ENCODE measurements at regions not wholly inside any gene's neighbourhood (a gene's known extent, or its start where the extent isn't known, plus 50 kb on each side); places are given as distances from the start of the nearest gene placed in this dataset.

- no peak for DNase-seq
These were observed 512.9 kb upstream of the AGTR1 start for GRCh38 chr3:148184798-148185197.

- DNase-seq: no peak
These were observed 510.8 kb upstream of the AGTR1 start for GRCh38 chr3:148186881-148187280.

GRCh38 chr3:148187296-148187695, 510.4 kb upstream of the AGTR1 start:
- no peak for DNase-seq

- no peak for DNase-seq
These were observed 507.2 kb upstream of the AGTR1 start for GRCh38 chr3:148190441-148190990.

- no peak for DNase-seq
These were observed 505.7 kb upstream of the AGTR1 start for GRCh38 chr3:148191966-148192365.

- no peak for DNase-seq
These were observed 500.6 kb upstream of the AGTR1 start for GRCh38 chr3:148197061-148197460.

GRCh38 chr3:148202386-148202785, 495.3 kb upstream of the AGTR1 start:
- DNase-seq: no peak

GRCh38 chr3:148203297-148204010, 494.2 kb upstream of the AGTR1 start:
- no peak for DNase-seq

- DNase-seq: no peak
These were observed 493.6 kb upstream of the AGTR1 start for GRCh38 chr3:148204131-148204530.

- DNase-seq: no peak
These were observed 491.7 kb upstream of the AGTR1 start for GRCh38 chr3:148205977-148206376.

GRCh38 chr3:148206446-148206845, 491.3 kb upstream of the AGTR1 start:
- DNase-seq: no peak

GRCh38 chr3:148208975-148209374, 488.7 kb upstream of the AGTR1 start:
- no peak for DNase-seq

GRCh38 chr3:148211725-148212124, 486.0 kb upstream of the AGTR1 start:
- no peak for DNase-seq

- no peak for DNase-seq
These were observed 483.0 kb upstream of the AGTR1 start for GRCh38 chr3:148214705-148215104.

- DNase-seq: no peak
These were observed 480.4 kb upstream of the AGTR1 start for GRCh38 chr3:148217317-148217716.

GRCh38 chr3:148218222-148218621, 479.5 kb upstream of the AGTR1 start:
- DNase-seq: no peak

- DNase-seq: no peak
These were observed 477.7 kb upstream of the AGTR1 start for GRCh38 chr3:148219999-148220398.

GRCh38 chr3:148221303-148221702, 476.4 kb upstream of the AGTR1 start:
- DNase-seq: no peak

- no peak for DNase-seq
These were observed 474.4 kb upstream of the AGTR1 start for GRCh38 chr3:148223266-148223665.

GRCh38 chr3:148226246-148226645, 471.5 kb upstream of the AGTR1 start:
- DNase-seq: no peak

- no peak for DNase-seq
These were observed 470.2 kb upstream of the AGTR1 start for GRCh38 chr3:148227534-148227933.

GRCh38 chr3:148229107-148229506, 468.6 kb upstream of the AGTR1 start:
- no peak for DNase-seq

- no peak for DNase-seq
These were observed 467.2 kb upstream of the AGTR1 start for GRCh38 chr3:148230473-148230872.

- no peak for DNase-seq
These were observed 465.3 kb upstream of the AGTR1 start for GRCh38 chr3:148232389-148232788.

- DNase-seq: no peak
These were observed 464.3 kb upstream of the AGTR1 start for GRCh38 chr3:148233403-148233802.

Measured in T1000 (cell line).